Activated T-cell treated with anti-CD3 and anti-CD28 coated beads, Interleukin-2, amount 50 U/mL, for 72 hours (primary cell): ENCODE measurements at regions not wholly inside any gene's neighbourhood (a gene's known extent, or its start where the extent isn't known, plus 50 kb on each side); places are given as distances from the start of the nearest gene placed in this dataset.
"Not testable (repeated sequence)": the region's sequence is repeated elsewhere in the genome, so short reads cannot be mapped to it uniquely, and the experiment has no call there.

Experiments used
- ATAC-seq, 2 donors: fragments of 150-1000 bp; cut with Tn5 transposase; replicated peaks in 1 of 2; 2 replicates each; pipeline ENCODE4 v1.10.0; 2021; ENCODE audit warnings: moderate library complexity in 2 of 2, mild to moderate bottlenecking in 1 of 2
- DNase-seq, 2 donors: peaks; one replicate each; pipeline ENCODE4 v3.0.0; 2021 to 2022; ENCODE audit warnings: mixed read lengths in 1 of 2
- H3K27ac Mint-ChIP-seq: one replicate; pipeline ENCODE4 v1.8.0; 2022; ENCODE audit warnings: mild to moderate bottlenecking, moderate library complexity, mixed read lengths
- H3K27me3 Mint-ChIP-seq: one replicate; pipeline ENCODE4 v1.8.0; 2022; ENCODE audit warnings: low read depth, mixed read lengths
- H3K36me3 Mint-ChIP-seq, 2 donors: one replicate each; pipeline ENCODE4 v1.8.0; 2022; ENCODE audit warnings: mixed read lengths in 2 of 2, mild to moderate bottlenecking in 1 of 2; ENCODE audit not compliant: insufficient read depth in 2 of 2
- H3K4me1 Mint-ChIP-seq: one replicate; pipeline ENCODE4 v1.8.0; 2022; ENCODE audit warnings: low read depth, mixed read lengths
- H3K4me3 Mint-ChIP-seq, 2 donors: one replicate each; pipeline ENCODE4 v1.8.0; 2022; ENCODE audit warnings: mild to moderate bottlenecking in 2 of 2, mixed read lengths in 2 of 2, moderate library complexity in 2 of 2
- H3K9me3 Mint-ChIP-seq, 2 donors: one replicate each; pipeline ENCODE4 v1.8.0; 2022; ENCODE audit warnings: mixed read lengths in 2 of 2

- no peak for DNase-seq
- no peaks in the 10 kb centered on the region for H3K4me1 Mint-ChIP-seq
- no peaks in the 10 kb centered on the region for H3K27me3 Mint-ChIP-seq
- no peaks in the 10 kb centered on the region for H3K9me3 Mint-ChIP-seq
- H3K36me3 Mint-ChIP-seq: no peaks in the 10 kb centered on the region
- ATAC-seq: no peak
- H3K4me3 Mint-ChIP-seq: no peak overlapping the region
- no peak overlapping the region for H3K27ac Mint-ChIP-seq
These were observed 707.1 kb upstream of the SPRY2 start for GRCh38 chr13:81048026-81048461.

GRCh38 chr13:81041761-81042160 lies 700.8 kb upstream of the SPRY2 start:
- peaks cover 2 to 5% of the 10 kb centered on the region in 2 donors for H3K9me3 Mint-ChIP-seq
- no peak for ATAC-seq
- H3K4me1 Mint-ChIP-seq: no peaks in the 10 kb centered on the region
- H3K27ac Mint-ChIP-seq: no peak overlapping the region
- H3K27me3 Mint-ChIP-seq: no peaks in the 10 kb centered on the region
- H3K36me3 Mint-ChIP-seq: peaks cover 0 to 2% of the 10 kb centered on the region in 2 donors
- H3K4me3 Mint-ChIP-seq: no peak overlapping the region
- DNase-seq: no peak

DNA sequence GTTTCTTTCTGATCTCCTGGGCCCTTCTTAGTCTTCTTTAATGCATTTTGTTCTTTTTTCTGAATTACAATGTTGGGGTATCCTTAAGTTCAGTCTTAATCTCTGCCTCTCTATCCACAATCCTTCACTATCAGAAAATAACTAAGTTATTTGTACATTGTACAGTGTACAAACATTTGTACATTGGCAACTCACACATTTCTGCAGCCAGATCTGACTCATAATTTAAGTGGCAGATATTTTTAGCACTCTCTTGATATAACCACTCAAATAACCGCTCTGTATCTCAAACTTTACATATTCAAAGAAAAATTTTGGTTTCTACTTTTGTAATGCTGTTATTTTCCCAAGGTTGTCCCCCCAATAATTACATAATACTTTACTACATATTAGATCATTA lies 691.1 kb upstream of the SPRY2 start:
- H3K4me1 Mint-ChIP-seq: no peaks in the 10 kb centered on the region

GRCh38 chr13:81025091-81025490 lies 684.2 kb upstream of the SPRY2 start:
- Mint-ChIP-seq H3K9me3 (peaks cover 8 to 10% of the 10 kb centered on the region in 2 donors), H3K27ac (no peak overlapping the region), H3K4me3 (no peak overlapping the region), H3K27me3 (no peaks in the 10 kb centered on the region), H3K36me3 (no peaks in the 10 kb centered on the region), H3K4me1 (no peaks in the 10 kb centered on the region)
- ATAC-seq: no peak
- no peak for DNase-seq

More for the DNA sequence above, 691.1 kb upstream of the SPRY2 start:
- ATAC-seq: no peak
- DNase-seq: no peak
- H3K27me3 Mint-ChIP-seq: no peaks in the 10 kb centered on the region
- H3K27ac Mint-ChIP-seq: no peak overlapping the region
- no peak overlapping the region for H3K4me3 Mint-ChIP-seq
- H3K9me3 Mint-ChIP-seq: peaks cover 3 to 14% of the 10 kb centered on the region in 2 donors
- peaks cover 0 to 1% of the 10 kb centered on the region in 2 donors for H3K36me3 Mint-ChIP-seq

GRCh38 chr13:81021284-81021840 lies 680.4 kb upstream of the SPRY2 start:
- no peaks in the 10 kb centered on the region for H3K27me3 Mint-ChIP-seq
- ATAC-seq (no peak), DNase-seq (no peak)
- no peaks in the 10 kb centered on the region for H3K4me1 Mint-ChIP-seq
- H3K36me3 Mint-ChIP-seq: no peaks in the 10 kb centered on the region
- H3K27ac Mint-ChIP-seq: no peak overlapping the region
- H3K4me3 Mint-ChIP-seq: no peak overlapping the region
- H3K9me3 Mint-ChIP-seq: peaks cover 0 to 9% of the 10 kb centered on the region in 2 donors

DNA sequence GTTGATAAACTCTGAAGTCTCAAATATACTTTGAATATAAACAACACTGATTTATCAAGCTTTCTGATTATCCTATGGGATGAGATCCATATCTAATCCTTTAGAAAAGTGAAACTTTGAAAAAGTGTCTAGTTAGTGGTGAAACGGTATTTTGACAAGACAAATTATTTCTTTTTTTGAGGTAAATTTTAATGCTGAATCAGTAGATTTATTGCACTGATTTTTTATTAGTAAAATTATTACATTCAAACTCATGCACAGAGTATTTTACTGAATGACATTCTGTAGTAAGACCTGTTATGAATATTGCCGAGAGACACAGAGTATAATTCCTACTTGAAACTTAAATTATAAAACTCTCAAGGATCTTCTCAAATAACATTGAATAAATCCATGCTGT lies 679.1 kb upstream of the SPRY2 start:
- Mint-ChIP-seq H3K27ac (no peak overlapping the region), H3K36me3 (peaks cover 0 to 2% of the 10 kb centered on the region in 2 donors), H3K4me3 (no peak overlapping the region), H3K9me3 (peaks cover 0 to 4% of the 10 kb centered on the region in 2 donors), H3K4me1 (no peaks in the 10 kb centered on the region), H3K27me3 (no peaks in the 10 kb centered on the region)
- DNase-seq (no peak), ATAC-seq (no peak)

GRCh38 chr13:81018936-81019335 lies 678.0 kb upstream of the SPRY2 start:
- Mint-ChIP-seq H3K27me3 (no peaks in the 10 kb centered on the region), H3K36me3 (peaks cover 0 to 2% of the 10 kb centered on the region in 2 donors), H3K27ac (no peak overlapping the region), H3K4me3 (no peak overlapping the region), H3K9me3 (peaks cover 0 to under 1% of the 10 kb centered on the region in 2 donors), H3K4me1 (no peaks in the 10 kb centered on the region)
- DNase-seq (no peak), ATAC-seq (no peak)

DNA sequence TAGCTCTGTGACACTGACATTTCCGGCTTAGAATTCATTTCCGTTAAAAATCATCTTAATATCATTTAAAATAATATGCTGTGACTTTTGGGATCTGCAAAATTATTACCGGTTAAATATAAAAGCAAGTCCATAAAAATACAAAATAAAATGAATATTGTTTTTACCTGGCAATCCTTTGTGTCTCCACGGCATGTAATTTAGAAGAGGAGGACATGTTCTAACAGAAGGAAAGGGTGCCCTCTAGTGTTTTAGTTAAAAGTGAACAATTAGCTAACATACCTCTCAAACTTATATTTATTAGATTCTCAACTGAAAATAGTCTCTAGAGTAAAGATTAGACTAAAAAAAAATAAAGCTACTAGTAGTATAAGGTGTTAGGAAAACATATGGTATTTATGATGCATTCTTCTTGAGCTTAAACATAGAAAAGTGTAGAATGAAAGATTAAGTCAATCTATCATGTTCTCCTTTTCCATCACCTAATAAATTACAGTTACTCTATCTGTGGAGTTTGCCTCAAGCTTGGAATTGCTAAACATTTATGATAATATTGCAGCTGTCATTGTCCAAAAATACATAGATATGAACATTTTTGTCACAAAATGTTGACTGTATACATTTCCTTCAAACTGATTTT lies 676.7 kb upstream of the SPRY2 start:
- H3K4me3 Mint-ChIP-seq: no peak overlapping the region
- no peaks in the 10 kb centered on the region for H3K4me1 Mint-ChIP-seq
- H3K27me3 Mint-ChIP-seq: no peaks in the 10 kb centered on the region
- DNase-seq: no peak
- ATAC-seq: no peak
- no peak overlapping the region for H3K27ac Mint-ChIP-seq
- no peaks in the 10 kb centered on the region for H3K9me3 Mint-ChIP-seq
- peaks cover 0 to 2% of the 10 kb centered on the region in 2 donors for H3K36me3 Mint-ChIP-seq

GRCh38 chr13:81012031-81012430 lies 671.1 kb upstream of the SPRY2 start:
- H3K9me3 Mint-ChIP-seq: peaks cover 6 to 10% of the 10 kb centered on the region in 2 donors
- H3K27ac Mint-ChIP-seq: no peak overlapping the region
- H3K4me1 Mint-ChIP-seq: no peaks in the 10 kb centered on the region
- ATAC-seq (no peak), DNase-seq (no peak)
- peaks cover 0 to 2% of the 10 kb centered on the region in 2 donors for H3K36me3 Mint-ChIP-seq
- H3K4me3 Mint-ChIP-seq: no peak overlapping the region
- no peaks in the 10 kb centered on the region for H3K27me3 Mint-ChIP-seq

DNA sequence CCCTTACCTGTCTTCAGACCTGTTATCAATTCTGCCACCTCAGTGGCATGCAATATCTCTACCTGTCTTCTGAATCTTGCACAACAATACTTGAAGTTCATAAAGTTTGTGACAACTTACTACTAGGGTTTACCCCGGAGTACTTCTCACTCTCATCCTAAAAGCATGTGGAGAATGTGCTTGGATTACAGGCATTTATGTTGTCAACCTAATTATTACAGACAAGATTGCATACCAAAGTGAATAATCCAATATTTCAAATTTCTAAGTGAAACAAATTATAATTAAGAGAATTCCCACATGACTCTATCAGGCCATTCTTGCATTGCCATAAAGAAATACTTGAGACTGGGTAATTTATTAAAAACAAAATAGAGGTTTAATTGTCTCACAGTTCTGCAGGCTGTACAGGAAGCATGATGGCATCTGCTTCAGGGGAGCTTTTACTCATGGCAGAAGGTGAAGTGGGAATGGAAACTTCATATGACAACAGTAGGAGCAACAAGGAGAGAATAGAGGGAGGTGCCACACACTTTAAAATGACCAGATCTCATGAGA lies 661.0 kb upstream of the SPRY2 start:
- H3K4me3 Mint-ChIP-seq: no peak overlapping the region
- peaks cover 2 to 4% of the 10 kb centered on the region in 2 donors for H3K9me3 Mint-ChIP-seq
- no peaks in the 10 kb centered on the region for H3K4me1 Mint-ChIP-seq
- no peak overlapping the region for H3K27ac Mint-ChIP-seq
- ATAC-seq: no peak
- H3K36me3 Mint-ChIP-seq: no peaks in the 10 kb centered on the region
- no peaks in the 10 kb centered on the region for H3K27me3 Mint-ChIP-seq
- DNase-seq: no peak

- not testable (repeated sequence) for H3K4me1 Mint-ChIP-seq, H3K9me3 Mint-ChIP-seq, H3K36me3 Mint-ChIP-seq, DNase-seq, H3K27ac Mint-ChIP-seq, H3K27me3 Mint-ChIP-seq, ATAC-seq, H3K4me3 Mint-ChIP-seq
These were observed 657.7 kb upstream of the SPRY2 start for GRCh38 chr13:80998603-80999002.

- Mint-ChIP-seq H3K27me3 (no peaks in the 10 kb centered on the region), H3K27ac (no peak overlapping the region), H3K4me1 (no peaks in the 10 kb centered on the region), H3K36me3 (no peaks in the 10 kb centered on the region), H3K9me3 (peaks cover 13 to 16% of the 10 kb centered on the region in 2 donors), H3K4me3 (no peak overlapping the region)
- no peak for ATAC-seq
- no peak for DNase-seq
These were observed 648.8 kb upstream of the SPRY2 start for GRCh38 chr13:80989747-80990146.

GRCh38 chr13:80989241-80989640 lies 648.3 kb upstream of the SPRY2 start:
- Mint-ChIP-seq H3K36me3 (no peaks in the 10 kb centered on the region), H3K9me3 (peaks cover 13 to 16% of the 10 kb centered on the region in 2 donors), H3K27ac (no peak overlapping the region), H3K4me1 (no peaks in the 10 kb centered on the region), H3K27me3 (no peaks in the 10 kb centered on the region), H3K4me3 (no peak overlapping the region)
- ATAC-seq (no peak), DNase-seq (no peak)
